ENCODE measurements at regions not wholly inside any gene's neighbourhood (a gene's known extent, or its start where the extent isn't known, plus 50 kb on each side); places are given as distances from the start of the nearest gene placed in this dataset.

- TF ChIP-seq CTCF (conservative IDR thresholded peaks at IDR 0.05 in 1 of 2, IDR thresholded peaks at IDR 0.05 in 1 of 2; ENCODE audit: low read depth in 1 of 2, low read length in 2 of 2), result no peak
- TF ChIP-seq EZH2 (IDR thresholded peaks at IDR 0.05; ENCODE audit: low read length, missing control alignments), result no peak
Measured at GRCh38 chrX:58044130-58044529, 133.9 kb upstream of the ZXDA start.

Measured in fibroblast of lung (primary cell).